Esophagus squamous epithelium (tissue), 5 donors: ENCODE measurements at regions not wholly inside any gene's neighbourhood (a gene's known extent, or its start where the extent isn't known, plus 50 kb on each side); places are given as distances from the start of the nearest gene placed in this dataset.

Experiments
- DNase-seq: peaks from one replicate; lab custom pipeline; 2025; lab: John Stamatoyannopoulos, UW
- H3K27ac ChIP-seq, 4 donors: fragments of 200-600 bp; sonication (generic); one replicate each; pipeline ENCODE4 v1.5.1; 2016 to 2019; ENCODE audit warnings: mild to moderate bottlenecking in 1 of 4
- H3K27me3 ChIP-seq, 4 donors: fragments of 200-600 bp; sonication (generic); 1 replicate in 3 of 4; 2 replicates in 1 of 4; pipeline versions ENCODE4 v1.5.1 to v1.6.0; 2017 to 2021; ENCODE audit warnings: antibody characterized with exemption in 1 of 4
- H3K36me3 ChIP-seq, 3 donors: fragments of 200-600 bp; sonication (generic); one replicate each; pipeline ENCODE4 v1.5.1; 2016 to 2019
- H3K4me1 ChIP-seq, 3 donors: fragments of 200-600 bp; sonication (generic); one replicate each; pipeline ENCODE4 v1.5.1; 2017 to 2019
- H3K4me3 ChIP-seq, 4 donors: fragments of 200-600 bp; sonication (generic); 1 replicate in 3 of 4; 2 replicates in 1 of 4; pipeline ENCODE4 v1.5.1; 2016 to 2019; ENCODE audit warnings: mild to moderate bottlenecking in 2 of 4, moderate library complexity in 1 of 4
- H3K9me3 ChIP-seq, 3 donors: fragments of 200-600 bp; sonication (generic); one replicate each; pipeline ENCODE4 v1.5.1; 2016 to 2019
- POLR2A ChIP-seq, 4 donors: fragments of 450-650 bp; IDR thresholded peaks; one replicate each; pipeline ENCODE4 v1.6.1; 2017; ENCODE audit warnings: antibody characterized with exemption in 4 of 4, mild to moderate bottlenecking in 4 of 4, moderate library complexity in 3 of 4
- WGBS, 2 donors: methylation state at CpG; one replicate each; pipeline ENCODE4 v1.1.5; 2018; 5-methylcytosine and 5-hydroxymethylcytosine counted together
- intact Hi-C: fragments of 100-400 bp; cut with DNase I; formaldehyde crosslinking; loops from one replicate; pipeline ENCODE4 v1.15.0; 2022
- TF ChIP-seq, protein P1 (sequence below), 6 experiments: fragments of 450-650 bp in 4 of 6; fragments of 200-600 bp in 2 of 6; sonication (generic) in 2 of 6; IDR thresholded peaks; one replicate each; pipeline ENCODE4 v1.5.1; 2016 to 2019; ENCODE audit warnings: antibody characterized with exemption in 6 of 6, mild to moderate bottlenecking in 4 of 6, moderate library complexity in 4 of 6
- donor health status: DM: yes; HTN: yes; CAD: no.

DNA sequence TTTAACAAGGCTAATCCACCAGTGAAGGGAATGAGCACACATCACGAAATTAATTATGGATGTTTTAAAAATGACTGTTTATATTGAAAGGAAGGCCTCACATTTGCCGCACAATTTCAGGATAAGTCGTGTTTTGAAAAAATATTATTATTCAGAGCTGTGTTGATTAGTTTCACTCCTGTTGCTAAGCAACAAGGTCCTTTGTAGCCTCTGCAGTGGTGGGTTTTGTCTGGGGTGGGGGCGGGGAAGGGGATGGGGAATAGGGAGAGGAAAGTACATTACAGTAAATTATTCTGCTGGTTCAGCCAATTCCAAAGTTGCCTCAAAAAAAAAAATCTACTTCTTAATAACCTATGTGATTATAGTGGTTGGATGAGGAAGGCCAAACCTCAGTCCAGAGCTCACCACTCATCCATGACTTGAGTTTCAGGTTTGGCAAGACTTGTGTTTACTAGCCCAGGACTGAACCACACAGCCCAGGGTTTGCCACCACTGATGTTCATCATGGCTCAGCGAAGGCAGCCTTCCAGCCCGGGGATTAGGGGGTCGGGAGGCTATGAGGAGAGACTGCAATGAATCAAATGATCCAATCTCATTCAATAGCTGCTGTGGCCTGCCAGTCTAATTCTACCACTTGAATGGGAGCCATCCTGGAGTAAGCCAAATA, 162.5 kb upstream of the ATP6AP2 start:
- H3K27ac ChIP-seq = peak overlapping the region; percentile 35 to 77 (median 72)

DNA sequence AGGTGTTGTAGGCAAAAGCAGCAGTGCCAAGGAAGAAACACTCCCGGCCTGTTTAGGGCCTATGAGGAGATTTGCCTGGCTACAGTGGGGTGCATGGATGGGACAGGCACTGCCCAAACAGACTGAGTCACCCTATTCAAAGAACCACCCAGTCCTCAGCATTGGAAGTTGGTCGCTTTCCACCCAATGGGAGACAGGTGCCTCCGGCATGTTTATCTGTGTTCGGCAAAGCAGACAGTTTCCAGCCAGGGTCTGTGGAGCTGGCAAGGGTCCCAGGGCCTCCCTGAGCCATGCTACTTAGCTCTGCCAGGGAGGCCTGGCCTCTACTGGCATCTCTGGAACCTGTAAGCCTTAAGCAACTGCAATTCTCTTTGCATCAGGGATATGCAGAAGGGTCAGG, 165.1 kb upstream of the ATP6AP2 start:
- no peaks in the 10 kb centered on the region for H3K9me3 ChIP-seq
- intact Hi-C loops = no loop called here
- no peaks in the 10 kb centered on the region for H3K36me3 ChIP-seq
- H3K4me3 ChIP-seq = no peak overlapping the region
- 42 to 57% methylated on average over 3 to 4 of the region's 4 CpGs for WGBS, 2 donors
- no peak for DNase-seq
- peak overlapping the region in 2 of 4 donors; percentile 74 to 77 for H3K27ac ChIP-seq
- H3K4me1 ChIP-seq = peaks cover 0 to 51% (median 10%) of the 10 kb centered on the region in 3 donors
- no peaks in the 10 kb centered on the region for H3K27me3 ChIP-seq
- TF ChIP-seq, protein P1, sequence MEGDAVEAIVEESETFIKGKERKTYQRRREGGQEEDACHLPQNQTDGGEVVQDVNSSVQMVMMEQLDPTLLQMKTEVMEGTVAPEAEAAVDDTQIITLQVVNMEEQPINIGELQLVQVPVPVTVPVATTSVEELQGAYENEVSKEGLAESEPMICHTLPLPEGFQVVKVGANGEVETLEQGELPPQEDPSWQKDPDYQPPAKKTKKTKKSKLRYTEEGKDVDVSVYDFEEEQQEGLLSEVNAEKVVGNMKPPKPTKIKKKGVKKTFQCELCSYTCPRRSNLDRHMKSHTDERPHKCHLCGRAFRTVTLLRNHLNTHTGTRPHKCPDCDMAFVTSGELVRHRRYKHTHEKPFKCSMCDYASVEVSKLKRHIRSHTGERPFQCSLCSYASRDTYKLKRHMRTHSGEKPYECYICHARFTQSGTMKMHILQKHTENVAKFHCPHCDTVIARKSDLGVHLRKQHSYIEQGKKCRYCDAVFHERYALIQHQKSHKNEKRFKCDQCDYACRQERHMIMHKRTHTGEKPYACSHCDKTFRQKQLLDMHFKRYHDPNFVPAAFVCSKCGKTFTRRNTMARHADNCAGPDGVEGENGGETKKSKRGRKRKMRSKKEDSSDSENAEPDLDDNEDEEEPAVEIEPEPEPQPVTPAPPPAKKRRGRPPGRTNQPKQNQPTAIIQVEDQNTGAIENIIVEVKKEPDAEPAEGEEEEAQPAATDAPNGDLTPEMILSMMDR (IDR thresholded peaks at IDR 0.05) = no peak
- TF ChIP-seq POLR2A (IDR thresholded peaks at IDR 0.05) = no peak

More for the DNA sequence above, 162.5 kb upstream of the ATP6AP2 start:
- Histone ChIP-seq H3K27me3 (no peaks in the 10 kb centered on the region), H3K9me3 (no peaks in the 10 kb centered on the region), H3K36me3 (no peaks in the 10 kb centered on the region), H3K4me1 (peaks cover 0 to 70% (median 10%) of the 10 kb centered on the region in 3 donors), H3K4me3 (no peak overlapping the region)
- no peak for TF ChIP-seq POLR2A (IDR thresholded peaks at IDR 0.05)
- TF ChIP-seq, protein P1 (IDR thresholded peaks at IDR 0.05) = no peak
- intact Hi-C loops = no loop called here
- DNase-seq = no peak
- 42 to 46% methylated on average over 3 to 5 of the region's 7 CpGs for WGBS, 2 donors

DNA sequence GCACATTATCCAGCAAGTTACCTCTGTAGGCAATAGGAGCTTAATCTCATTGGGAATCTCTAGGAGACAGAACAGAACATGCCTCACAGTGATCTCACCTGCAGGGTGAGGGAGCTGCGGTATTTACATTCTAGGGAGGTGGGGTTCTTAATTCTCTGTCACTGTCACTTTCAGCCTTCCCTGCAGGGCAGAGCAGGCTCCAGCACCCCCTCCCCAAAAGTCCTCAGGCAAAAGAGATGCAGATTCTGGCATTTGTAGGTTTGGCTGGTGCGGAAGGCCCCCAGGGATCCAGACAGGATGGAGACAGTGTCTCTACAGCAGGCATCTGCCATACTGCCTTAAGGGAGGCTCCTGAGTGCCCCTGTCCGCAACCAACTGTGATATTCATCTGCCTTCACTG, 166.4 kb upstream of the ATP6AP2 start:
- no peak for TF ChIP-seq POLR2A (IDR thresholded peaks at IDR 0.05)
- TF ChIP-seq, protein P1 (IDR thresholded peaks at IDR 0.05) = no peak

DNA sequence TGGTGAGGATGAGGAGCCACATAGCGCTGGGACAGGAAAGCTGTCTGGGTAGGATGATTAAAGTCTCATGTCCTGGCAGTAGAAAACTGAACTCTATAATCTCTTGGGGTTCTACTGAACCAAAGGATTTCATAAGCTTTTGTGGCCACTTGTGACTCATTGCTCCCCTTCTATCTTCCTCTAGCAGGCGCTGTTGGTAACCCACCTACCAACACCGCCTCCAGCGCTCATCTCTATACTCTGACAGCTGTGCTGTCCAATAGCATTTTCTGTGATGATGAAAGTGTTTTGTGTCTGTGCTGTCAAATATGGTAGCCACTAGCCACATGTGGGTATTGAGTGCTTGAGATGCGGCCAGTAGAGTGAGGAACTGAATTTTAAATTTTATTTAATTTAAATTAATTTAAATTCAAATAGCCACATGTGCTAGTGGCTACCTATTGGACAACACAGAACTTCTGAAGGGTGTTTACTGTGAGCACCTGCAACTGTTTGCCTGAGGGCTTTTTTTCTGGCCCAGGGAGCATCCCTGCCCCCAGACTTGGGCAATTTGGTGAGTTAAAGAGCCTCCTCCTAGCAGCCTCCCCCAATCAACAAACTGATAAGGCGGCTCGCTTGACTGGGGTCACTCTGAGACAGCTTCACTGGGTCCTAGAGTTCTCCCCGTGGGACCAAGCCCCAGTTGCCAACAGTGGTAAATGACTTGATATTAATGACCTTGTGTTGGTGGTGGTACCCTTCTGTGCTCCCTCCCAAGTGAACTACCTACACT, 169.2 kb upstream of the ATP6AP2 start:
- intact Hi-C loops = no loop called here
- TF ChIP-seq POLR2A (IDR thresholded peaks at IDR 0.05) = no peak
- TF ChIP-seq, protein P1 (IDR thresholded peaks at IDR 0.05) = no peak
- no peak for DNase-seq
- Histone ChIP-seq H3K9me3 (no peaks in the 10 kb centered on the region), H3K27me3 (no peaks in the 10 kb centered on the region), H3K4me3 (no peak overlapping the region), H3K36me3 (no peaks in the 10 kb centered on the region), H3K4me1 (peaks cover 0 to 16% (median 0%) of the 10 kb centered on the region in 3 donors), H3K27ac (no peak overlapping the region)
- 71 to 81% methylated on average over 5 of the region's 8 CpGs for WGBS, 2 donors

More for the DNA sequence above, 166.4 kb upstream of the ATP6AP2 start:
- Histone ChIP-seq H3K4me1 (peaks cover 0 to 44% (median 10%) of the 10 kb centered on the region in 3 donors), H3K36me3 (no peaks in the 10 kb centered on the region), H3K27me3 (no peaks in the 10 kb centered on the region), H3K9me3 (no peaks in the 10 kb centered on the region), H3K27ac (no peak overlapping the region), H3K4me3 (no peak overlapping the region)
- intact Hi-C loops = no loop called here
- DNase-seq = no peak
- whole genome bisulfite sequencing, 2 donors = 82 to 100% methylated on average over 1 of the region's 3 CpGs

DNA sequence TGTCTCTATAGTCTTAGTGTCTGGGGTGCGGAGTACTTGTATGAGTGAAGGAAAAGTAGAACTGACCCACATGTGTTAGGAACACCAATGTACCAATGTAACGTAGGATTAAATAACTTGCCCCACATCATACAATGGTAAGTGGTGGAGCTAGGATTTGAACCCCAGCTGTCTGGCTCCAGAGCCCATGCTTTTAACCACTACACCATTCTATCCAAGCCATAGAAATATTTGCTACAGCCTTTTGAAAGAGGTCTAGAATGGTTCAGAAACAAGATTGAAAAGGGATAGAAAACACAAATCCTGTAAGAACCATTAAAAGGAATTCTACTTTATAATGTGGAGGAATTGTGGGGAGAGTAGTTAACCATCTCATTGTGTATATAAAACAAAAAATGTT, 169.9 kb upstream of the ATP6AP2 start:
- H3K9me3 ChIP-seq = no peaks in the 10 kb centered on the region
- no peaks in the 10 kb centered on the region for H3K36me3 ChIP-seq
- no peak overlapping the region for H3K4me3 ChIP-seq
- no peak overlapping the region for H3K27ac ChIP-seq
- 90 to 100% methylated on average over 2 of the region's 2 CpGs for WGBS, 2 donors
- TF ChIP-seq, protein P1 (IDR thresholded peaks at IDR 0.05) = no peak
- TF ChIP-seq POLR2A (IDR thresholded peaks at IDR 0.05) = no peak
- DNase-seq = no peak
- intact Hi-C loops = no loop called here
- peaks cover 0 to 9% (median 0%) of the 10 kb centered on the region in 3 donors for H3K4me1 ChIP-seq
- no peaks in the 10 kb centered on the region for H3K27me3 ChIP-seq
